ENCODE measurements at regions not wholly inside any gene's neighbourhood (a gene's known extent, or its start where the extent isn't known, plus 50 kb on each side); places are given as distances from the start of the nearest gene placed in this dataset.

GRCh38 chr6:887583-888235, 194.8 kb upstream of the EXOC2 start:
- TF ChIP-seq CTCF (IDR thresholded peaks at IDR 0.05; ENCODE audit: borderline replicate concordance, extremely low read depth, low read length, poor library complexity, severe bottlenecking) (no peak), EZH2 (IDR thresholded peaks at IDR 0.05; ENCODE audit: borderline replicate concordance, low read depth, low read length, severe bottlenecking) (no peak)

Measured in DND-41 (cell line).